ENCODE measurements at regions not wholly inside any gene's neighbourhood (a gene's known extent, or its start where the extent isn't known, plus 50 kb on each side); places are given as distances from the start of the nearest gene placed in this dataset.

DNA sequence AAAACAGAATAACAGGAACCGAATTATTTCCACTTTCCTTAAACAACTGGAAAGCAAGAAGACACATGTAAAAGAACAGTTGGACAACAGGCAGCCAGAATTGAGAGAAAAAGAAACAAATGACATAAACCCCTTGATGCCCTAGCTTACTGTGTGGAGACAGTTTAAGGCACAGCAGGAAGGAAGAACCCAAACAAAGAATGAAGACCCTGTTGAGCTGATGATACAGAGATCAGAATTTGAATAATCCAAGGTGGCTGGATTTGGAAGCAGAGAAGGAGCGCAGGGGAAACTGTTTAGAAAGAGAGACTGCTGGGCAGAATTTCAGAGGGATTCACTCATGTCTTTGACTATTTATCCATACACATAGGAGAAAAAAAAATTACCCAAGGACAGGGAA lies 316.3 kb upstream of the POU5F2 start:
- no peaks in the 10 kb centered on the region; the same call in 1 of the 2 replicates for H3K79me1 ChIP-seq (ENCODE audit: low read depth, low read length)
- DNase-seq (ENCODE audit: low read depth in 1 of 2, low spot score in 2 of 2) (no peak), FAIRE-seq (peak; percentile 86)
- POLR2A ChIA-PET (ENCODE audit: partially characterized antibody) = no interaction called here
- no peak overlapping the region for H4K8ac ChIP-seq (ENCODE audit: extremely low read depth, insufficient read depth, low read length)
- H2BK12ac ChIP-seq (ENCODE audit: low read depth, low read length) = no peak overlapping the region
- H2BK20ac ChIP-seq (ENCODE audit: low read length) = no peak overlapping the region
- CTCF ChIA-PET (ENCODE audit: partially characterized antibody) = interaction anchor here (0.6 to 0.9 kb wide), 2 partner anchors 9 to 11 kb away, joined by 3 to 4 read pairs; no protein-coding TSS in a partner anchor
- no peak overlapping the region for H3K14ac ChIP-seq (ENCODE audit: insufficient read length)
- no peaks in the 10 kb centered on the region for H4K20me1 ChIP-seq (replicated peaks in 1 of 2; ENCODE audit: control insufficient read depth in 1 of 2, insufficient read depth in 2 of 2, low read length in 2 of 2)
- no peak overlapping the region for H3K4me3 ChIP-seq (ENCODE audit: extremely low read depth in 1 of 4, insufficient read depth in 2 of 4, low read depth in 3 of 4, low read length in 4 of 4)
- H3K27ac ChIP-seq (ENCODE audit: low read depth, low read length) = no peak overlapping the region
- H3K9me3 ChIP-seq (ENCODE audit: insufficient read depth in 2 of 2, low read depth in 1 of 2, low read length in 1 of 2) = 0 out of 4 replicates have a peak, but pooled peaks cover 0 to 3% of the 10 kb centered on the region in 2 experiments
- H2BK15ac ChIP-seq (ENCODE audit: low read length) = no peak overlapping the region
- no peak overlapping the region for H3K23ac ChIP-seq (ENCODE audit: insufficient read length)
- WGBS, 2 experiments (ENCODE audit: extremely low coverage in 1 of 2, insufficient coverage in 1 of 2, insufficient read length in 1 of 2, insufficient replicate concordance in 2 of 2, low coverage in 1 of 2, low lambda C conversion rate in 2 of 2, missing lambda C conversion rate in 1 of 2) = 50% methylated on average over 2 of the region's 2 CpGs; no CpG with 5 or more reads in 1 of the 2 experiments
- H3K36me3 ChIP-seq (ENCODE audit: control insufficient read depth in 2 of 4, insufficient read depth in 4 of 4, low read length in 3 of 4) = no peaks in the 10 kb centered on the region; a peak in 1 of 8 replicates
- no peaks in the 10 kb centered on the region for H3K27me3 ChIP-seq (replicated peaks in 1 of 4; ENCODE audit: control insufficient read depth in 3 of 4, extremely low read depth in 1 of 4, insufficient read depth in 3 of 4, low read length in 3 of 4)
- no peak overlapping the region for H4K5ac ChIP-seq (ENCODE audit: insufficient read length, low read depth, low read length)
- H4K91ac ChIP-seq (replicated peaks; ENCODE audit: insufficient read length, low read length) = no peak overlapping the region
- H2AK5ac ChIP-seq (ENCODE audit: low read depth, low read length) = no peak overlapping the region
- no peak overlapping the region for H2AFZ ChIP-seq (ENCODE audit: low read length)
- 0 out of 4 replicates have a peak, but pooled peaks of 1 of the 2 experiments have one; percentile 77 for TF ChIP-seq HDAC2 (IDR thresholded peaks at IDR 0.05; ENCODE audit: borderline replicate concordance in 1 of 2, low read depth in 2 of 2, low read length in 2 of 2)
- TF ChIP-seq NANOG (IDR thresholded peaks at IDR 0.05; ENCODE audit: insufficient read depth, low read depth, low read length, poor library complexity, severe bottlenecking) = peak; percentile 73
- no peak for TF ChIP-seq BACH1 (IDR thresholded peaks at IDR 0.05; ENCODE audit: low read length)
- TF ChIP-seq, protein P1, sequence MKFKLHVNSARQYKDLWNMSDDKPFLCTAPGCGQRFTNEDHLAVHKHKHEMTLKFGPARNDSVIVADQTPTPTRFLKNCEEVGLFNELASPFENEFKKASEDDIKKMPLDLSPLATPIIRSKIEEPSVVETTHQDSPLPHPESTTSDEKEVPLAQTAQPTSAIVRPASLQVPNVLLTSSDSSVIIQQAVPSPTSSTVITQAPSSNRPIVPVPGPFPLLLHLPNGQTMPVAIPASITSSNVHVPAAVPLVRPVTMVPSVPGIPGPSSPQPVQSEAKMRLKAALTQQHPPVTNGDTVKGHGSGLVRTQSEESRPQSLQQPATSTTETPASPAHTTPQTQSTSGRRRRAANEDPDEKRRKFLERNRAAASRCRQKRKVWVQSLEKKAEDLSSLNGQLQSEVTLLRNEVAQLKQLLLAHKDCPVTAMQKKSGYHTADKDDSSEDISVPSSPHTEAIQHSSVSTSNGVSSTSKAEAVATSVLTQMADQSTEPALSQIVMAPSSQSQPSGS (IDR thresholded peaks at IDR 0.05; ENCODE audit: low read length) = 0 out of 2 replicates have a peak, but pooled peaks have one; percentile 34
- TF ChIP-seq RFX5 (IDR thresholded peaks at IDR 0.05; ENCODE audit: borderline replicate concordance, low read depth, low read length) = no peak
- H3K9ac ChIP-seq (replicated peaks in 1 of 4; ENCODE audit: extremely low read depth in 1 of 4, low read depth in 3 of 4, low read length in 3 of 4) = no peak overlapping the region
- H3K56ac ChIP-seq (replicated peaks; ENCODE audit: insufficient read length, low read depth, low read length) = no peak overlapping the region
- no peak overlapping the region for H3K4ac ChIP-seq (replicated peaks; ENCODE audit: insufficient read length, low read depth, low read length)
- no peaks in the 10 kb centered on the region for H3K79me2 ChIP-seq (ENCODE audit: control insufficient read depth in 1 of 2, insufficient read depth in 2 of 2, low read length in 2 of 2)
- no peaks in the 10 kb centered on the region for H3K23me2 ChIP-seq (ENCODE audit: low read depth, low read length)
- H2BK120ac ChIP-seq (replicated peaks; ENCODE audit: low read depth, low read length) = no peak overlapping the region
- peaks cover 0 to 2% (median 1%) of the 10 kb centered on the region in 4 experiments; a peak in 3 of 7 replicates for H3K4me1 ChIP-seq (replicated peaks in 1 of 4; ENCODE audit: control insufficient read depth in 3 of 4, insufficient read depth in 4 of 4, low read length in 3 of 4)
- H3K4me2 ChIP-seq (ENCODE audit: insufficient read depth in 1 of 2, low read depth in 2 of 2, low read length in 2 of 2) = peak overlapping the region in 1 of 2 experiments; percentile 49; a peak in 2 of 4 replicates
- H3K18ac ChIP-seq (ENCODE audit: extremely low read depth, low read length) = no peak overlapping the region
- H2BK5ac ChIP-seq (ENCODE audit: low read depth, low read length) = no peak overlapping the region

Measured in H1 (cell line).